Vagina (tissue), 2 donors: ENCODE measurements at regions not wholly inside any gene's neighbourhood (a gene's known extent, or its start where the extent isn't known, plus 50 kb on each side); places are given as distances from the start of the nearest gene placed in this dataset.

Source experiments
- DNase-seq, 2 donors: peaks; one replicate each; pipeline ENCODE4 v3.0.0-alpha.2; 2017; ENCODE audit errors: extremely low spot score in 2 of 2
- H3K27ac ChIP-seq: fragments of 200-600 bp; sonication (generic); one replicate; pipeline ENCODE4 v1.5.1; 2019
- H3K27me3 ChIP-seq: fragments of 200-600 bp; sonication (generic); one replicate; pipeline ENCODE4 v1.5.1; 2019
- H3K36me3 ChIP-seq, 2 donors: fragments of 200-600 bp; sonication (generic); one replicate each; pipeline ENCODE4 v1.5.1; 2017 to 2019
- H3K4me1 ChIP-seq: fragments of 200-600 bp; sonication (generic); one replicate; pipeline ENCODE4 v1.5.1; 2019
- H3K4me3 ChIP-seq, 2 donors: fragments of 200-600 bp; sonication (generic); 1 replicate in 1 of 2; 2 replicates in 1 of 2; pipeline ENCODE4 v1.5.1; 2016 to 2019
- H3K9me3 ChIP-seq: fragments of 200-600 bp; sonication (generic); one replicate; pipeline ENCODE4 v1.5.1; 2019
- CTCF ChIP-seq, 3 experiments: fragments of 450-650 bp in 2 of 3; fragments of 200-600 bp in 1 of 3; sonication (generic) in 1 of 3; IDR thresholded peaks; one replicate each; pipeline ENCODE4 v1.5.1; 2017 to 2019; ENCODE audit warnings: antibody characterized with exemption in 3 of 3, mild to moderate bottlenecking in 2 of 3, moderate library complexity in 2 of 3
- POLR2A ChIP-seq, 2 donors: fragments of 450-650 bp; IDR thresholded peaks; one replicate each; pipeline ENCODE4 v1.6.1; 2017; ENCODE audit warnings: antibody characterized with exemption in 2 of 2, mild to moderate bottlenecking in 2 of 2, moderate library complexity in 2 of 2
- POLR2AphosphoS5 ChIP-seq, 2 donors: sonication (generic); formaldehyde crosslinking; IDR thresholded peaks; one replicate each; pipeline ENCODE4 v1.9.0; 2017; ENCODE audit warnings: antibody characterized with exemption in 2 of 2, mild to moderate bottlenecking in 2 of 2, low read depth in 1 of 2; ENCODE audit not compliant: insufficient read depth in 1 of 2
- intact Hi-C: fragments of 100-400 bp; cut with DNase I; formaldehyde crosslinking; loops from one replicate; pipeline ENCODE4 v1.15.1; 2023

DNA sequence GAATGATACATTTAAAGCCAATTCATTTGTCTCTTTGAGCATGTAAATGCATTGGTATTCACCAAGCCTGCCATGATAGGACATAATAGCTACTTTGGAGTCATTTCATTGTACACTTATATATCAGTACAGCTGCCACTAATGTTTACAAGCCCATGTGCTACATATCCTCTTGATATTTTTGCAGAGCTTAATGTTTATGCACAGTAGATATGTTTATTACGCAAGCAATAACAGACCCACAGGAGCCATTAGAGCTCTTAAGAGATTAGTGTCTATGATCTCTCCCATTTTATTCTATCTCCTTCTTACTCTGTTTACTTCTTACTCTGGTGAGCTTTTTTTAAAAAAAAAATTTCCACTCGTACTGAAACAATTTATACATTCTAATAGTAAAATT, 1132.1 kb upstream of the ZEB2 start:
- Histone ChIP-seq H3K27ac (no peak overlapping the region), H3K36me3 (no peaks in the 10 kb centered on the region), H3K9me3 (no peaks in the 10 kb centered on the region), H3K4me1 (no peaks in the 10 kb centered on the region), H3K27me3 (no peaks in the 10 kb centered on the region), H3K4me3 (no peak overlapping the region)
- TF ChIP-seq POLR2A (IDR thresholded peaks at IDR 0.05) (no peak), POLR2AphosphoS5 (IDR thresholded peaks at IDR 0.05; ENCODE audit: insufficient read depth in 1 of 2, low read depth in 1 of 2) (no peak), CTCF (IDR thresholded peaks at IDR 0.05) (no peak)
- no peak for DNase-seq
- intact Hi-C loops = no loop called here

GRCh38 chr2:145650226-145650625, 1130.3 kb upstream of the ZEB2 start:
- no peak overlapping the region for H3K27ac ChIP-seq
- H3K9me3 ChIP-seq = no peaks in the 10 kb centered on the region
- intact Hi-C loops = no loop called here
- DNase-seq = no peak
- H3K27me3 ChIP-seq = no peaks in the 10 kb centered on the region
- H3K4me1 ChIP-seq = no peaks in the 10 kb centered on the region
- H3K36me3 ChIP-seq = no peaks in the 10 kb centered on the region
- no peak for TF ChIP-seq POLR2AphosphoS5 (IDR thresholded peaks at IDR 0.05; ENCODE audit: insufficient read depth in 1 of 2, low read depth in 1 of 2)
- TF ChIP-seq CTCF (IDR thresholded peaks at IDR 0.05) = no peak
- no peak for TF ChIP-seq POLR2A (IDR thresholded peaks at IDR 0.05)
- no peak overlapping the region for H3K4me3 ChIP-seq

DNA sequence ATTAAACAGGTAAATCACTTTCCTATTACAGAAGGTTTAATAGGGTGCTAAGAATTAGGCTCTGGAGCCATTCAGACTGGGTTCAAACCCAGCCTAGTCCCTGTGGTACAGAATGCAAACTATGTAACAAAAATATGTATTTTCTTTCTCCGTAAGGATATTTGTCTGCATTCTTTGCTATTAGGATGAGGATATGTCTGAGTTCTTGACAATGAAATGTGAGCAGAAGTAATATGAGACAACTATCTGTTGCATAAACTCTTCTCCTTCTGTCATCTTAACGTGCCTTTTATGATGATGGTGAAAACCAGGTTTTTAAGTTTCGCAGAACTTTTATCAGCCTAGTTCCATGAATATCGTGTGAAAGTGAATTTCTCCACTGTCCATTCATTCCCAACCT, 1129.1 kb upstream of the ZEB2 start:
- Histone ChIP-seq H3K9me3 (no peaks in the 10 kb centered on the region), H3K36me3 (no peaks in the 10 kb centered on the region), H3K4me1 (no peaks in the 10 kb centered on the region), H3K27ac (no peak overlapping the region), H3K27me3 (no peaks in the 10 kb centered on the region), H3K4me3 (no peak overlapping the region)
- DNase-seq = no peak
- TF ChIP-seq POLR2AphosphoS5 (IDR thresholded peaks at IDR 0.05; ENCODE audit: insufficient read depth in 1 of 2, low read depth in 1 of 2) (no peak), CTCF (IDR thresholded peaks at IDR 0.05) (no peak), POLR2A (IDR thresholded peaks at IDR 0.05) (no peak)
- intact Hi-C loops = no loop called here

GRCh38 chr2:145644820-145645302, 1124.9 kb upstream of the ZEB2 start:
- Histone ChIP-seq H3K27me3 (no peaks in the 10 kb centered on the region), H3K36me3 (no peaks in the 10 kb centered on the region), H3K9me3 (no peaks in the 10 kb centered on the region), H3K4me3 (no peak overlapping the region), H3K27ac (no peak overlapping the region), H3K4me1 (no peaks in the 10 kb centered on the region)
- no peak for DNase-seq
- TF ChIP-seq POLR2A (IDR thresholded peaks at IDR 0.05) = no peak
- no peak for TF ChIP-seq CTCF (IDR thresholded peaks at IDR 0.05)
- TF ChIP-seq POLR2AphosphoS5 (IDR thresholded peaks at IDR 0.05; ENCODE audit: insufficient read depth in 1 of 2, low read depth in 1 of 2) = no peak
- intact Hi-C loops = no loop called here

- intact Hi-C loops = no loop called here
- no peak overlapping the region for H3K27ac ChIP-seq
- no peaks in the 10 kb centered on the region for H3K4me1 ChIP-seq
- H3K4me3 ChIP-seq = no peak overlapping the region
- H3K9me3 ChIP-seq = no peaks in the 10 kb centered on the region
- no peaks in the 10 kb centered on the region for H3K36me3 ChIP-seq
- H3K27me3 ChIP-seq = no peaks in the 10 kb centered on the region
- DNase-seq = no peak
- no peak for TF ChIP-seq CTCF (IDR thresholded peaks at IDR 0.05)
- no peak for TF ChIP-seq POLR2A (IDR thresholded peaks at IDR 0.05)
- TF ChIP-seq POLR2AphosphoS5 (IDR thresholded peaks at IDR 0.05; ENCODE audit: insufficient read depth in 1 of 2, low read depth in 1 of 2) = no peak
Measured at GRCh38 chr2:145638675-145639074, 1118.8 kb upstream of the ZEB2 start.
